HS-27A (cell line): ENCODE measurements at regions not wholly inside any gene's neighbourhood (a gene's known extent, or its start where the extent isn't known, plus 50 kb on each side); places are given as distances from the start of the nearest gene placed in this dataset.

Experiments
- DNase-seq: peaks from one replicate; pipeline ENCODE4 v3.0.0-alpha.2; 2012; ENCODE audit warnings: low read depth, missing footprints

- DNase-seq: no peak
These were observed 259.2 kb downstream of the DLL1 start for GRCh38 chr6:170031684-170032121.

GRCh38 chr6:170030821-170031471 lies 259.9 kb downstream of the DLL1 start:
- DNase-seq: no peak

- no peak for DNase-seq
These were observed 260.5 kb downstream of the DLL1 start for GRCh38 chr6:170030284-170030815.

GRCh38 chr6:170029416-170030283 lies 261.2 kb downstream of the DLL1 start:
- no peak for DNase-seq

- no peak for DNase-seq
These were observed 262.1 kb downstream of the DLL1 start for GRCh38 chr6:170028629-170029345.

GRCh38 chr6:170027647-170028043 lies 263.2 kb downstream of the DLL1 start:
- no peak for DNase-seq

GRCh38 chr6:170026751-170027646 lies 263.9 kb downstream of the DLL1 start:
- DNase-seq: no peak

GRCh38 chr6:170025935-170026750 lies 264.7 kb downstream of the DLL1 start:
- DNase-seq: no peak

GRCh38 chr6:170025341-170025911 lies 265.5 kb downstream of the DLL1 start:
- no peak for DNase-seq

- DNase-seq: no peak
These were observed 265.9 kb downstream of the DLL1 start for GRCh38 chr6:170024940-170025339.

- no peak for DNase-seq
These were observed 267.0 kb downstream of the DLL1 start for GRCh38 chr6:170023620-170024521.

GRCh38 chr6:170022827-170023619 lies 267.9 kb downstream of the DLL1 start:
- DNase-seq: no peak

GRCh38 chr6:170022291-170022722 lies 268.6 kb downstream of the DLL1 start:
- no peak for DNase-seq

GRCh38 chr6:170021579-170021978 lies 269.3 kb downstream of the DLL1 start:
- DNase-seq: no peak

GRCh38 chr6:170019818-170020583 lies 268.6 kb downstream of the ERMARD start:
- no peak for DNase-seq

GRCh38 chr6:170018936-170019817 lies 267.8 kb downstream of the ERMARD start:
- no peak for DNase-seq
